Fibroblast of the conjunctiva (primary cell): ENCODE measurements at regions not wholly inside any gene's neighbourhood (a gene's known extent, or its start where the extent isn't known, plus 50 kb on each side); places are given as distances from the start of the nearest gene placed in this dataset.
A peak's percentile ranks its signal among the peaks of the same experiment; 100 is the strongest.

Experiments used
- DNase-seq: peaks from one replicate; pipeline ENCODE4 v3.0.0-alpha.2; 2010; ENCODE audit warnings: low read depth

DNA sequence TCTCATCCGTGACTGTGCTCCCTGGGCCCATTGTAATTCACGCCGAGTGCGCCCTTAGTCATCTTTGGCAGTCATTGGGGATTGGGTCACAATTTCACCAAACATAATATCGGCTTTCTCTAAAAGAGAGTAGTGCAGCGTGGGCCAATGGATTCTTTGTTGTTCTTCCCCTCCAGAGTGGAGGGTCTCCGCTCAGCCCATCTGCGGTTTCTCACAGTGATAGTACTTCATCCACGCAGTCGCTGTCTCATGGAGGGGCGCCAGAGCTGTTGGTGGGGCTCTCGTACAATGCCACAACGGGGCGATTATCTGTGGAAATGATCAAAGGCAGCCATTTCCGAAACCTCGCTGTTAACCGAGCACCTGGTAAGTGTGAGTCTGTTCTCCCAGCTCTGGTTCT lies 321.8 kb downstream of the SNAPC1 start:
- DNase-seq, result no peak

DNA sequence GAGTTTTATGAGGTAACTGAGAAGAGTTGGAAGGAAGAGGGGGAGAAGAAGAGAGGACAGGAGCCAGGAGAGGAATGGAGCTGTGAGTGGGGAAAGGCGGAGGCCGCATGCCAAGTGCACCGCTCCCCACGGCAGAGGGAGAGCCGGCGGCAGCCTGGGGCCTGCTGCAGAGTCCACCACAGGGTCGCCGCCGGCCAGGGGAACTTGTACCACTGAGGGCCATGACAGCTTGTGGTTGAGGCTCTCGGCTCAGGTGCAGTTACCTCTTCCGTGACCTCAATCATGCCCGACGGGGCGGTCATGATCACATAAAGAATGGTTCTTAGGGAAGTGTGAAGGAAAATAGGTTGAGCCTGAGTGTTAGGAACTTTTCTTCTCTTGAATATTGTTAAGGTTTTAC lies 325.0 kb downstream of the SNAPC1 start:
- DNase-seq, result no peak

DNA sequence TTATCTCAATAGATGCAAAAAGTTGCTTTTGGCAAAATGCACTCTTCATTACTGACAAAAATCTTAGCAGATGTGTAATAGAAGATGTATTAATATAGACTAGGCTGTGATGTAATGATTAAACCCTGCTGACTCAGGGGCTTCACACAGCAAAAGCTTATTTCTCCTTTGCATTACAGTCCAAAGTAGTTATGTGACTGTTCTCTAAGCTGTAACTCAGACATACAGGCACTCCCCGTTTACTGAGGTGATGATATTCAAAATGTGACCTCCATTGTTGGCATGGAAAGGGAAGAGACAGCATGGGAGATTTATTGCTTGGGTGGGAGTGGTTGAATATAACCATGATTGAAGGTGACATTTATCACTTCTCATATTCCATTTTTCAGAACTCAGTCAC lies 331.5 kb downstream of the SNAPC1 start:
- DNase-seq, result no peak

DNA sequence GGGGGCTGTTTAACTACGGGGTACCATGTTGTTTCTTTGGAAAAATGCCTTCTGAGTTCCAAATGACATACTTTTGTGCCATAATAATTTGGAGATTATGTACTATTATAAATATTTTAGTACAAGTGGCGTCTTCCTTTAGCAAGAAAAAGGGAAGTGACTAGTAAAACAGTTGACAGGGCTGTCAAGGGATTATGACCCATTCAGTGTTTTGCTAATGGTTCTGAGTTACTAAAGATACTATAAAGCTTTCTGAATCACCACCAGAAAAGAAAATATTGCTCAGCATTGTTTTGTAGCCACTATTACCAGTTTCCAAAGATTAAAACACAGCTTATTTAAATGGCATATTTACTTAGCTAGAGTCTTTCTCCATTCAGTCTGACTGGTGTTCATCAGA lies 334.9 kb downstream of the SNAPC1 start:
- no peak for DNase-seq

DNA sequence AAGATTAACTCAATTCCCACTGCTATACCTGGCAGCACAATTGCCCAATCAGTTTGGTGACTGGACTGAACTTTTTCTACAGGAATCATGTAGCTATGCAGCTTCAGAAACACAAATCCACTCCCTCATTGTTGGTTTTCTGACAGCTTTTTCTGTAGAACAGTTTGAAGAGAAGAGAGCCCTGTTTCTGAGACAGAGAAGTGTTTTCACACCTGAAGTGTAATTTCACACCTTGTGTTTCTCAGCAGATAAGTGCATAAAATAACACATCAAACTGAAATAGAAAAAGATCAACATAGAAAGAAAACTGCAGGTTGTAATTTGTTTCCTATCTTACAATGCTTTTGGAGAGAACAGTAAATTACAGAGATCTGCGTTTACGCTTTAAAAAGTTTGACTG lies 335.6 kb downstream of the SNAPC1 start:
- DNase-seq, result no peak

DNA sequence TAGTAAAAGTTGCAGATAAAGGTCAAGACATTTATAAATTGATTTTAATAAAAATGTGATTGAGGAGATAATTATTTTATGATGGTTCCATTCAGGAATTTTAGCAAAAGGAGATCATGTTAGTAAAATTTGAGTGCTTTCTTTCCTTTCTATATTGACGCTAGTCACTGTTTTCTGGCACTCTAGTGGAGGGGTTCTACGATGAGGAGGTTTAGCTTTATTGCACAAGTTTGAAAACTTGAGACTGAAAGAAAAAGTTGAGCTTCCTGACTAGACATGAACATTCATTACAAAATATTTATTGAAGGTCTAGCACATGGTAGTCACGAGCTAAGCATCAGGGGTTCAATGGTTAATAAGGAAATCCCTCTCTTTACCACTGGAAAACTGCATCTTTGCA lies 336.1 kb downstream of the SNAPC1 start:
- no peak for DNase-seq

DNA sequence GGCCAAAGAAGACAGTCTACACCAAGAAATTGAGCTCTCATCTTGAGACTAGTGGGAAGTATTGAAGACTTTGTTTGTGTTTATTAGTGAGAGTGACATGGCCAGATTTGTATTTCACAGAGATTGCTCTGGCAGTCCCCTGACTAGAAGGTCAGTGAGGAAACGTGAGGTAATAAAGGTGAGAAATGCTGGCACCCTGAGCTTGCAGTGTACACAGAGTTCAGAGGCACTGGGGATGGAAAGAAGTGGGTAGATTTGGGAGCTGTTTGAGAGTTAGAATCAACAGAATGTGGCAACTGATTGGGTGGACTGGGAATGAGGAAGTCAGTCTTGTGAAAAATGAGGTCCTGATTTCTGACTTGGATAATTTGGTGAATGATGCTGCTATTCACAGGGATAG lies 336.9 kb downstream of the SNAPC1 start:
- DNase-seq, result no peak

DNA sequence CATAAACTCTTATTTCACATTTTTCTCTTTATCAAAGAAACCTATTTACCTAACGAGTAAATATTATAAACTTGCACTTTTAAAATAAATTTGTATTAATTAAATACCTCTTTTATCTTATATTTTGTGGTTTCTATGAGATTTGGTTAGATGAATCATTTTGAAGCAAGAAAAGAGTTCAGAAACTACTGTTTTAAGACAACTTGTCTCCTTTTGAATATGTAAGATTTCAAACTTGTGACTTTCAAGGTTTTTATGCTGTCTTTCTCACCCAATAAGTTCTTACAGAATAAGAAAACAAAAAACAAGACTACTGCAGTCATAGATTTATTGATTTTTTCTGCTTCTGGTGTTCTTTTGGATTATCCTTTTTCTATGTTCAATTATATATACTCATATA lies 339.0 kb downstream of the SNAPC1 start:
- DNase-seq, result no peak

DNA sequence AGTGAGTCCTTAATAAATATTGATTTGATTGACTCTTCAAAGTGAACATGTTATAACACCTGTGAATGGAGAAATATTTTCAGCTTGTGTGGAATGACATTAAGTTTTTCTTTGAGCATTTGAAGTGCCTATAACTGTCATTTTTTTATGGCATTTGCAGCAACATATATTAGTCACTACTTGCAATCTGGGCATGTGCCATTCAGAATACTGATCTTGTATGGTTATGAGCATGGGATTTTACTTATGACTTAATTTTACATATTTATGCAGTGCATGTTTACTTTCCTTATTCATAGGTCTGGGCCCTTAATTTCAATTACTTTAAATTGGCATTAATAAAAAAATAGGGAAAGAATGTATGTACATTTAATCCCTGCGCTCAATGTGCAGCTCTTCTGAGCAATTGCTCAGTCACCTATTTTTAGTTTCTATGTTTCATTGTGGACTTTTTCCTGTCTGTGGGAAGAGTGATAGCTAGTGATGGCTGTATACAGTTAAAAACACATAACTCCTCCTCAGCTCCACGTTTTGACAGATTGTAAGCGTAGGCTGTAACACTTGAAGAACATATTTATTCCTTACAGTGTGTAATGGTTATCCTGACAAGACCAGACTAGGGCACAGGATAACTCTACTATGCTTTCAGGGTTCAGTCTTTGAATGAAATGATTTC lies 339.6 kb downstream of the SNAPC1 start:
- no peak for DNase-seq

DNA sequence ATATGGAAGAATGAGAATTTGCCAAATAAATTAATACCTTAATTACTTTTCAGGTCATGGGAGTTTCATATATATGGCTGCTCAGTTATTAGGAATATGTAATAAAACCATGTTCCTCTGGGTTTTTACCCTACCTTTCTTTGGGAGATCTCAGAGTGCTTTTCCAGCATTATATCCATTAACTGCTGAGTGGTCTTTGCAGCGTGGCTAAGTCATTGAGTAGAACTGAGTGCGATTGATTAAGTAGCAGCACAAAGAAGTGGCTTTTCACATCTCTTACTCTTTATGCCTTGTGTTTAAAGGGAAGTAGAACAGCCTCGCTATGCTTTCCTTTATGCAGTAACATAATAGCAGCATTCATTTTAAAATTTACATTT lies 340.1 kb downstream of the SNAPC1 start:
- no peak for DNase-seq

DNA sequence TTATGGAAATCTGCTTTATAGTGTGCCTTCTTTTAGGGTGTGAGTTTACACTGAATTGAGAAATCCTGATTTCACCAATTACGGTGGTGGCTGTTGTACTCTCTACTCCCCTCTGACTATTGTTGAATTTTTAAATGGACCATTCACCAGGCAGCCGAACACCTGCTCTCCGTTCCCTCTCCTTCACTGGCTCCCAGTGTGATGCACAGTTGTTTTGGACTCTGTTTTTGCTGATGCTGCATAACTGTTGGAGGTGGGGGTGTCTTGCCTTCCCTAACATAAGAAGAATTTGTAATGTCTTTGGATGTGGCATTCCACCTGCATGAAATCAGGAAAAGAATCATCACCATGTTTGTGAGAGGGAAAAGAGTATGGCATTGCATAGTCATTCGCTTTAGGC lies 341.2 kb downstream of the SNAPC1 start:
- DNase-seq, result no peak

DNA sequence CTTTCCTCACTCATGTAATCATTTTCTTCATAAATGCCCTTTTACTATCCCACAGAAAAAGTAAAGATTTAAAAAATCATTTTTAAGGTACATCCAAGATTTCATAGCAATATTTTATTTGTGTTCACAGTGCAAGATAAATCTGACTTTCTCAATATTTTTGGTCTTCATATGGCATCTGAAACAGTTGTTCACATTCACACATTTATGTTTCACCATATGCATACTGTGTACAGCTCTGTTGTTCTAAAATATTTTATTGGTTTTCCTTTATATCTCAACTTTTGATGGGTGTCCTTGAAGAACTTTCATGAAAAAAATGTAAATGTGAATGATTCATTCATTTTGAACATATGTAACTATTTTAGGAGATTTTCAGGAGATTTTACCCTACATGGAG lies 348.7 kb downstream of the SNAPC1 start:
- no peak for DNase-seq

DNA sequence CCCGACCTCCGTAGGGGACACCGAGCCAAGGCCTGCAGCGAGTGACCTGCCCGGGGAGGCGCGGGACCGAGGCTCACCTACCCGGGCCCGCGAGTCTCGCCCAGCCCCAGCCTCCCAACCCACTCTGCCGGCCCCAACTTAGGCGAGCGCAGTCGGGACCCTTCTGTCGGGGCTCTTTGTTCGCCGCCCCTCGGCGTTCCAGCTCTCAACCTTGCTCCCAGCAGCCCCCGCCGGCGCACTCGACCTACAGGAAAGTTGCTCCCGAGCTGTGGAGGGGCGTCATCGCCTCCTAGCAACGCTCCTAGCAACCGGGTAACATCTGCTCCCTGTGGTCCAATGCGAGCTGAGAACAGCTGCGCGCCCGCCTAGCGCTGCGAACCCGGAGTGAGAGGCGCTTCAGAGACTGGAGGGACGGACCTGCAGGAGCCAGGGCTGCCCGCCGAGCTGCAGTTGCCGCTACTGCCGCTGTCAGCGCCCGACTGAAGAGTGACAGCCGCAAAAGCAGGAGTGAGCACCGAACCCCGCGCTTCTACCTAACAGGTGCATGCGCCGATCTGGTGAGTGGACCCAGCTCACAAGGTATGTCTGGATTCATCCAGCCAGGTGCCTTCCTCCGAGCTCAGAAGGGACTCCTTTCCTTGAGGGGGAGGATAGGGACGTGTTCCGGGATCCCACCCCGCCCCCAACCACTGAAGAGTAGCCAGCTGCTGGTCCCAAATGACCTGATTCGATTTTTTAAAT lies 355.0 kb downstream of the SNAPC1 start:
- peak; percentile 23 for DNase-seq

DNA sequence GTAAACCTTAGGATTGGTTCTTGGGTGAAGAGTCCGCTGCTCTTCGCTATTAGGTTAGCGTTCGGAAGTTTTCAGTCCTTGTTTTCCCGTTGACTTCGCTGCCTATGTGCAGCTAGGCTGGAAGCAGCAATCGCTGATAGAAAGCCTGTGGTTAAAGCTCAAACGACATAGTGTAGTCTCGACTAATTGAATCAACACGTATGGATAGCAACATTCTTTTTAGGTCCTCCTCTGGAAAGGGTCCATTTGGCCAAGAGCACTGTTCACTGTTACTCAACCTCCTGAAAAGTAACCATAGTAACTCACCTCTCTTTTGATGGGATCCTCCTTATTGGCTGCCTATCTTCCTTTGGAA lies 355.5 kb downstream of the SNAPC1 start:
- no peak for DNase-seq

DNA sequence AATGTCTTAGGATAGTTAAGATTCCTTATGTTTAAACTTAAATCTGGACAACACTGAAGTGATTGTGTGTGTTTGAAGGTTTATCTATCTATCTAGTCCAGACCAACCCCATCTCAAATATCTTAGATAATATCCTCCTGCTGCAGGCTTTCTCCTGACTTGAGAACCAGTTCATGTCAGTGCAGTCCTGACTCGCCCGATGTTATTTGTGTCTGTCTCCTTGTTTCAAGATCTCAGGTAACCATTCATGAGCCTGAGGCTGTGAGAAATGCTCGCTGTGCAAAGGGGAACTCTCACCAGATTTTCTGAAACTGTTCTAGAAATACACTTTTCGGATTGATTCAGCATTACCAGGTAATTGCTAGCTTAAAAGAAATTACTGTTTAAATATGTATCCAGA lies 356.2 kb downstream of the SNAPC1 start:
- DNase-seq, result no peak

DNA sequence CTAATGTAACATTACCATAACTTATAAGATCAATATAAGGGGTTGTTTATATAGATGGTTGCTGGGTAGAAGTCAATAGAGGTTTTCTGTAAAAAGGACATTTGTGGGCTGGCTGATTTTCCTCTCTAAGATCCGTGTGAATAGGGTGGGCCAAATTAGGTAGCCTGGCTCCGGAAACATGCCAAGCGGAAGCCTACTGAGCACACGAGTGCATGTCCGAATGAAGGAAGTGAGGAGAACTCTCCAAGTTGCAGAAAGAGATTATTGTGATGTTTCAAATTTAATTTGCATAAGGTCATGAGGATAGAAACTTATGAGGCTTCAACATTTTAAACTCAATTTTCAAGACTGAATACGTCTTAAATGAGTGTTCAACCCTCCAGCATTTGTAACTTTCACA lies 356.7 kb downstream of the SNAPC1 start:
- no peak for DNase-seq

DNA sequence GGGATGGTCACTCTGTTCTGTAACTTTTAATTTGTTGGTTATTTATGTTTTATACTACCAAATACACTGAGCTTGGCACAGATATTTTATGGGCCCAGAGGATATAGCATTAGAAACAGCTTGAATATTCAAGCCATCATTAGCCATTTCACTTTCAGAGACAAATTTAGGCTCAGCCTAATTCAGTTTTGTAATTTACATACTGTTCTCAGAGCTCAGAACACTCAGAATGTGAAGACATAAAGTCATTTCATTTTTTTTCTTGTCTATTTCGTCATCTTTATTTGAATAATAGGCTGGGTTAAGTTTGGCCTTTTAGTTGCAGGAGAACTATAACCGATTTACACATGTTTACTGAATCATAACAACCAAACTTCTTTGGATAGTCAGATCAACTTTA lies 361.7 kb downstream of the SNAPC1 start:
- no peak for DNase-seq

DNA sequence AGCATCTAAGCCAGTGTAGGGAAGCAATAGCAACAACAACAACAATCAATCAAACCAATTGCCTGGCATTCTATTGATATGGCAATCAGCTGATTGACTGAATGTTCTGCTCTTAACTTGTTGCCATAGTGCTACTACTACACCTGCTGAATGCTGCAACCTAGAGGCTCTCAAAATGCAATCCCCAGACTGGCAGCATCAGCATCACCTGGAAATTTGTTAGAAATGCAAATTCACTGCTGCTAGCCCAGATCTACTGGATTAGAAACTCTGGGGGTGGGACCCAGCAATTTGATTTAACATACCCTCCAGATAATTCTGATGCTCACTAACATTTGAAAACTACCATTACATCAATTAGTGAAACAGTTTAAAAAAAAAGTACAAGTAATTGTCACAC lies 363.6 kb downstream of the SNAPC1 start:
- DNase-seq, result no peak

DNA sequence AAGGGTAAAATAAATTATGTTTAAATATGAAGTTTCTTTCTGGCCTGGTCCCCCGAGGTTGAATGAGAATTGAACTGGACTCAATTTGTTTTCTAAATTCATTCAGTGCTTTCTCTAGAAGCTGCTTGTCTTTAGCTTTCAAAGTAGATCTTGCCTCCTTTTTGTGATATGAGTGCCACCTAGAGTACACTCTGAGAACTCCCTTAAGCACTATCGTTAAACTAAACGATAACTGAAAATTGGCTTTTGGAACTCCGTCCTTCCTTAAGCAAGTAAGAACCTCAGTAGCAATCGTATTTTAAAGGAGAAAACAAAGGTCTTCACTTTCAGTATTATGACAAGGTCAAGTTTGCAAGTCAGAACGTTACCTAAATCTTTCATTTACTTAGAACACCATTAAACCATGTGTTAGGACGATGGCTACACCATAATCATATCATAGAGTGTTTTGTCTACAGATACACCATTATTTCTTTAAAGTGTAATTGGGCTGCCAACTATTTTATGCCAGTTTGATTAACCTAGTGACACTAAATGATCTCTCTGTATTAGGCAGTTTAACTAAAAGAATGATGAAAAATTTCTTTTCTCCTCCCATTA lies 364.8 kb downstream of the SNAPC1 start:
- DNase-seq, result peak; percentile 38

DNA sequence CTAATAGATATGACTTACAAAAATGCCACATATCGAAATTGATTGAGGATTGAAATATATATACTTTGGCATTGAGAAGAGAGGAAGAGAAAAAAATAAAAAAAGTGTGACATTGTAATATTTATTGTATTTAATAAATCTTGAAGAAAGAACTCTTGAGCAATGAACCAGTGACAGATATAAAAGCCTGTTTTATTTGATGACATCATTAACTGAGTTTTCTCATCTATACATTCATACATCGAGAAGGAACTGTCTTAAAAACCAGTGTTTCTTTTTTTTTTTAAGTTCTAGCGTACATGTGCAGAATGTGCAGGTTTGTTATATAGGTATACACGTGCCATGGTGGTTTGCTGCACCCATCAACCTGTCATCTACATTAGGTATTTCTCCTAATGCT lies 368.2 kb downstream of the SNAPC1 start:
- DNase-seq, result no peak

DNA sequence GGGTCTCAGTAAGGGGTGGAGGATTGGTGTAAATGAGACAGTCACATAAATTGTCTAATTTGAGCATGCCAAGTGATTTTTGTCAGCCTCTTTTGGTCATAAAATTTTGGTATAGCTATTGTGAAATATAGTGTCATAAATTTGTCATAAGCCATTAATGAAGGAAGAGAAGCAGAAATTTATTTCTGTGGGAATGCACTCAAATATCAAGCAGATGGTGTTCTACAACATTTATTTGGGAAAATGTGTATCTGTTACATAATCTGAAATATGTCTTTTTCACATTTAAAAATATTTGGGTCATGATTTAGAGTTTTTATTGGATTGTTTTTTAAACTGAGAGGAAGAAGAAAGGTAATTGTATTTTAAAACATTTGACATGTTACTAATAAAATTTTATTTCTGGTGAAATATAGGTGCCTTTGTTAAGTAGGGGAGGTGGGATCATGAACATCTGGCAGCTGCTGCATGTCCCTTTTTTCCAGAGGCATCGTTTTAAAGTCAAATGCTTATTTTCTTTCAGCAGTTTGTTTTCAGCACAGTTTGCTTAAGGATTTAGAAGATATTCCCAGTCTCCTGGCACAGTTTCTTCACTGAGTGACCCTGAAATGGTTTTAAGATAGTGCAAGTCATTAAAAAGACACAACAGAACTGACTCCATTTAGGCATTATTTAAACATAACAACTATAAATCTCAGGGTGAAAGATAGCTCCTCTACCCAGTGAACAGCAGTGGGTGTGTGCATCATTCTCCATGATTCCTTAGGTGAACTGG lies 371.7 kb downstream of the SNAPC1 start:
- no peak for DNase-seq

DNA sequence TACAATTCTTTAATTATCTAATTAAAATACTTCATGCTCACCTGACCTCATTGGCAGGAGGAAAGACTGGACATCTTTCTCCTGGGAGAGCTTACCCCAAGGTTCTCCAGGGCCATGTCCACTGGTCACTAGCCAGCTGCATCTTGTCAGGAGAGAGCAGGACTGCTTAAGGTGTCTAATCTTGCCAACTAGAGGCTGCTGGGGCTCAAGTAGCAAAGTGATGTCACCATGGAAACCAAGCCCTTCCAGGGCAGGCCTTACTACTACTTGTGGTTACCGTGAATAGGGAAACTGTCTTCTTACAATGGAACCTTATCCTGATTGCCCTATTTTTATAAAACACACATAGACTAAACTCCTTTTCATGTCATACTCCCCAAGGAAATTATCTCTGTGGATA lies 376.4 kb downstream of the SNAPC1 start:
- DNase-seq, result no peak

DNA sequence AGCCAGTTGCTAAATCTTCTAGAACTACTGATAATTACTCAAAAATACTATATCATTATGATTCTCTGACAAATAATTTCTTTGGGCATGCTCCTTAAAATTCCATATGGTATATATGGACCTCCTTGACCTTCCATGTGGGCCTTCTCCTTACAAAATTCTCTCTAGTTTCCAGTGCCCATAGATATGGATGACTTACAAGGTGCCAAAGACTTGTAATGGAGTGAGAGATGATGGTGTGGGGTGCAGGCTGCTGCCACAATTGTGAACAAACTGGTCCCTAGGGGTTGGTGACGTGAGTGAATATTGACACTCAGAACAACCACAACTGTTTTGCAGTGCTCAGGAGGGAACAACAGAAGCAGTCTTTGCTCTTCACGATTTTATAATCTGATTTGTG lies 378.9 kb downstream of the SNAPC1 start:
- DNase-seq, result no peak
